ENCODE measurements at regions not wholly inside any gene's neighbourhood (a gene's known extent, or its start where the extent isn't known, plus 50 kb on each side); places are given as distances from the start of the nearest gene placed in this dataset.
A peak's percentile ranks its signal among the peaks of the same experiment; 100 is the strongest.
"Not testable (repeated sequence)": the region's sequence is repeated elsewhere in the genome, so short reads cannot be mapped to it uniquely, and the experiment has no call there.

- DNase-seq (ENCODE audit: low read depth in 2 of 2): no peak
These were observed 257.7 kb downstream of the TLE1 start for GRCh38 chr9:81431641-81432040.

GRCh38 chr9:81430727-81431126, 258.6 kb downstream of the TLE1 start:
- DNase-seq (ENCODE audit: low read depth in 2 of 2): peak; percentile 56 to 65

DNA sequence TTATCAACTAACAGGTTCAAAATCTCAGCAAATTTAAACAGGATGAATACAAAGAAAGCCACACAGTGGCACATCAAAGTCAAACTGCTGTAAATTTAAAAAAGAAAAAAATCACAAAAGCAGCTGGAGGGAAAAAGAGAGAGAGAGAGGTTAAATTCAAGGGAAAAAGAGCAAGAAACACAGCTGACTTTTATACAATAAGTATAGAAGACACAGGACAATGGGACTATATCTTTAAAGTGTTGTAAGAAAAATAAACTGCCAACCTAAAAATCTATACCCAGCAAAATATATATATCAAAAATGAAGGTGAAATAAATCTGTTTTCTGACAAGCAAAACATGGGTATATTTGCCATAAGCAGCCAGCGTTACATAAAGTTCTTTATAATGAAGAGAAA, 261.5 kb downstream of the TLE1 start:
- no peak for DNase-seq (ENCODE audit: low read depth in 2 of 2)

- no peak for DNase-seq (ENCODE audit: low read depth in 2 of 2)
These were observed 264.9 kb downstream of the TLE1 start for GRCh38 chr9:81424431-81424830.

DNA sequence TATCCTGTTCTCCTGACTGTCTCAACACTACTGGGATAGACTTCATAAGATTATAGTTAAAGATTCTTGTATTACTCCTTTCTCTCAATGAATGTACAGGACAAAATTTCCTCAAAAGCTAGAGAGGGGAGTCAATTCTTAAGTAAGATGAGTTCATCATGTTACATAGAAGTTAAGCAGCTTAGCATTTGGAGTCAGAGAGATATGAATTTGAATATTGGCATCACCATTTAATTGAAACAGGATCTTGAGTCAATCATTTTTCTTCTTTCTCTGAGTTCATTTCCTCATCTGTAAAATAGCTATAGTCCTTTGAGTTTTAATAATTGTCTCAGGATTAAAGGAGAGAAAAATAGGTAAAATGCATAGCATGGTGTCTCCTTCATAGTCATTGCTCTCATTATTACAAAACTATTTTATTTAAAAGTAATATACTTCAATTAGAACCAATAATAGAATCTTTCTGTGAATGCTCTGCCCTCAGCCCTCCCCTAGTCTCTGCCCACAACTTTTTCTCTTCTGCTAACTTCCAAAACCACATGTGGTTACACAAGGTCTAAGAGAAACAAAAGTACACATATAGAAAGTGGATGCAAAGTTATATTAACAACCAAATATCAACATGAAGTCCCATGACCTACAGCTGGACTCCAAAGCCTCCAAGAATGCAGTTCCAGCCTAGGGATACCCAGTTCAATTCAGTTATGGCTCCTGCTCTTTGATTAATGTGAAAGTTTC, 265.6 kb downstream of the TLE1 start:
- no peak for DNase-seq (ENCODE audit: low read depth in 2 of 2)

DNA sequence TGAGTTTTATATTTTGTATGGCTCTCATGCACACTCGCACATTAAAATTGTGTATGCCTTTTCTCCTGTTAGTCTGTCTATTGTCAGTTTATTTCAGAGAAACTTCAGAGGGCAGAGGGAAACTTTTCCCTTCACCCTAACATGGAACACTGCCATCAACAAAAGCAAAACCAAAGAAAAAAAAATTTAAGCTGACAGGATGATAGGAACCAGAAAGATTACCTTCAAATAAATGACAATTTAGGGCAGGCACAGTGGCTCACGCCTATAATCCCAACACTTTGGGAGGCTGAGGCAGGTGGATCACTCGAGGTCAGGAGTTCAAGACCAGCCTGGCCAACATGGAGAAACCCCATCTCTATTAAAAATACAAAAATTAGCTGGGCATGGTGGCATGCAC, 268.3 kb downstream of the TLE1 start:
- not testable (repeated sequence) for DNase-seq (ENCODE audit: low read depth in 2 of 2)

DNA sequence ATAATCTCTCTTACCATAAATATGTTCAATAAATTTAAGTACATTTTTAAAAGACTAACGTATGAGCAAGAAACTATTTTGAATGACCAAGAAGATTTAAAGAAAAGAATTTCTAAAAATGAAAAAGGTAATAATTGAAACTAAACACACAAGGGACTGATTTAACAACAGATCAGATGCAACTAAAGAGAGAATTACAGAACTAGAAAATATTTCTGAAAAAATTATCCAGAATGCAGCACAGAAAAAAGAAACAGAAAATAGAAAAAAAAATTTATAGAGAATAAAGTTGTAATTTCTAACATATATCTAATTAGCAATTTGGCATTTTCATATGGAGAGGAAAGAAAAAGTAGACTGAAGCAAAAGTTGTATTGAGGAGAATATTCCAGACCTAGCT, 269.3 kb downstream of the TLE1 start:
- DNase-seq (ENCODE audit: low read depth in 2 of 2): no peak

- no peak for DNase-seq (ENCODE audit: low read depth in 2 of 2)
These were observed 271.4 kb downstream of the TLE1 start for GRCh38 chr9:81417941-81418340.

DNA sequence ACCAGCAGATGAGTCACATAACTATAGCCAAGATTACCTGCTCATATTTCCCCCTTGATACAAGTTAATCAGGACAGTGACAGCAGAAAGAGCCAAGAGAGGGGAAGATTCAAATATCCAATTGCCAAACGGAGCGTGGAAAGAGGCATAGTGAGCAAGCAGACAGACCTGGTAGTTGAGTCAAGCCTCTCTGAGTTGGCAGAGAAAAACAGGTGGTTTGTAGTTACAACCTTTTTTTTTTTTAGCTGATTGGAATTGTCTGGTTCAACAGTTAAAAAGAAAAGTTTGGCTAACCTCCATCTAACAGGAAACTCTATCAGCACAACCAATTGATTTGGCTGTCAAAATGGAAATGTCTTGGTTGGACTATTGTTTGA, 272.1 kb downstream of the TLE1 start:
- no peak for DNase-seq (ENCODE audit: low read depth in 2 of 2)

- DNase-seq (ENCODE audit: low read depth in 2 of 2): no peak
These were observed 272.7 kb downstream of the TLE1 start for GRCh38 chr9:81416476-81417298.

- DNase-seq (ENCODE audit: low read depth in 2 of 2): no peak
These were observed 274.5 kb downstream of the TLE1 start for GRCh38 chr9:81414836-81415235.

- DNase-seq (ENCODE audit: low read depth in 2 of 2): peak; percentile 57 to 72
These were observed 277.4 kb downstream of the TLE1 start for GRCh38 chr9:81411961-81412360.

DNA sequence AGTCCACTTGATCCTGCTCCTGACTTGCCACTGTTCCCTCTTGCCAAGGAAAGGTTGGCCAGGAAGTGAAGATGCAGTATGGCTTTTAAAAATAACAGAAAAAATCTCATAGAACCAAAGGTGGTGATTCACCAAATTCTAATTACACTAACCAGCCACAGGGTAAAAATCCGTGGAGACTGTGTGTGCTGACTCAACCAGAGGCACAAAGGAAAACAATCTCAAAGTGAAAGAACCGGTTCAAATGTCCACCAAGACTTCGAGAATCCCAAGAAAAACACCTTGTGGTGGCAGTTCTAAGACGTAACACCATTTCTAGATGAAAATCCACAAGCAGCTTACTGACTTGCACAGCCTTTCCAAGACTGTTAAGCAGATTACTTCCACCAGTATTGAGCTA, 279.1 kb downstream of the TLE1 start:
- no peak for DNase-seq (ENCODE audit: low read depth in 2 of 2)

DNA sequence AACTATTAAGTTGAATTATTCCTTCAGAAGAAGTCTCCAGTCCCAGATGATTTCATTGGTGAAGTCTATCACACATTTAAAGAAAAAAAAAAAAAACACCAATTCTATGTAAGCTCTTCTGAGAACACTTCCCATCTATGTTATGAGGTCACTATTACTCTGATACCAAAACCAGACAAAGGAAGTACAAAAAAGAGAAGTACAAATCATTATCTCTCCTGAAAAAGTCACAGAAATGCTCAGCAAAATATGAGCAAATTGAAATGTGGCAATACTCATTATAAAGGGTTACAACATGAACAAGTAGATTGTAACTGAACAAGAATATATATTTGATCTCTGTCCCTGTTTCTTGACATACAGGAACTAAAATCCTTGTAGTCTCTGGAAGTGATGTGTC, 280.4 kb downstream of the TLE1 start:
- DNase-seq (ENCODE audit: low read depth in 2 of 2): no peak

DNA sequence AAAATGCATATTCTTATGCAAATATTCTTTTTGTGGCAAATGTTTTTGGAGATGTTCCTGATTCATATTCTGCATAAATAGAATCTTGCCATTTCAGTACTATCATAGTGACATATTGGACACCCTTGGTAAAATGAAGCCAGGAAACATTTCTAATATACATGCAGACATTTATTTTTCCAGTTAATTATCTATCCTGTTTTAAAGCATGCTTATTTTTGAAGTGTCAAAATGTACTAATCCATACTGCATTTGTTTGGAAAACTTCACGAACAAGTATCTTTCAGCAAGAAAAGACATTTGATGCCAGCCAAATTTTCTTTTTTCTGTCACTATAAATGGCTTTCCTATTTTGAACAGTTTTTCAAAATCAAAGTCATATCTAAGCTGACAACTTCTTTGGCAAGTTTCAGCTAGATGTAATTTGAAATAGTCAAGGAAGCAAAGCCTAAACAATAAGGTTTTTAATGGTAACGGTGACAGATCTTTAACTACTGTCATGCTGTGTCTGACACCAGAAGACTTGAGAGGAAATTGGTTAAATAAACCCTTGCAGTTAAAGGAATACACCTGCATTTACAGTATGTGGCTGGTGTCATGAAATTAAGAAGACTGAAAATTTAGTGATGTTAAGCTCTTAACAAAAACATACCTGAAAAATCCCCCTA, 284.3 kb downstream of the TLE1 start:
- DNase-seq (ENCODE audit: low read depth in 2 of 2): no peak

- no peak for DNase-seq (ENCODE audit: low read depth in 2 of 2)
These were observed 291.6 kb downstream of the TLE1 start for GRCh38 chr9:81397481-81398381.

DNA sequence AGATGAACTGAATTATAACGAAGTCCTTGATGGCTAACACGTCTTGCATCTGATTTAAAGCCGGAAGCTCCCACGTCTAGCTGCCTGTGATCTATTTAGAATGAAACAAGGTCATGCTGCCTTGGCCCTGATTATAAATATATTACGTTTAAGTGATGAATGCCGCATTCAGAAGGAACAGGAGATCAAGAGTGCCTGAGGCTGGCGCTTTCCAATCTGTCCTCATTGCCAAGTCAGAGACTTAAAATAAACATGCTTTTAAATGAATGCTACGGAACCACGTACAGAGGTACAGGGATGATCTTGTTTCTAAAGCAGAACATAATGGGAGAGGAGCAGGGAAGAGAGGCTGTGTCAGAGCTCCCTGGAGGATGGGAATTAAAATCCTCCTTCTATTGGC, 292.8 kb downstream of the TLE1 start:
- no peak for DNase-seq (ENCODE audit: low read depth in 2 of 2)

GRCh38 chr9:81395676-81396054, 293.7 kb downstream of the TLE1 start:
- DNase-seq (ENCODE audit: low read depth in 2 of 2): no peak

- DNase-seq (ENCODE audit: low read depth in 2 of 2): no peak
These were observed 294.3 kb downstream of the TLE1 start for GRCh38 chr9:81394881-81395675.

GRCh38 chr9:81393985-81394811, 295.1 kb downstream of the TLE1 start:
- DNase-seq (ENCODE audit: low read depth in 2 of 2): no peak
